GM18508 (cell line): ENCODE measurements at regions not wholly inside any gene's neighbourhood (a gene's known extent, or its start where the extent isn't known, plus 50 kb on each side); places are given as distances from the start of the nearest gene placed in this dataset.
A peak's percentile ranks its signal among the peaks of the same experiment; 100 is the strongest.

ENCODE experiments used
- ATAC-seq: cut with Tn5 transposase; IDR thresholded peaks from one replicate; pipeline ENCODE4 v1.9.1; 2021; ENCODE audit warnings: moderate number of reproducible peaks; ENCODE audit not compliant: insufficient read depth, unreplicated experiment

DNA sequence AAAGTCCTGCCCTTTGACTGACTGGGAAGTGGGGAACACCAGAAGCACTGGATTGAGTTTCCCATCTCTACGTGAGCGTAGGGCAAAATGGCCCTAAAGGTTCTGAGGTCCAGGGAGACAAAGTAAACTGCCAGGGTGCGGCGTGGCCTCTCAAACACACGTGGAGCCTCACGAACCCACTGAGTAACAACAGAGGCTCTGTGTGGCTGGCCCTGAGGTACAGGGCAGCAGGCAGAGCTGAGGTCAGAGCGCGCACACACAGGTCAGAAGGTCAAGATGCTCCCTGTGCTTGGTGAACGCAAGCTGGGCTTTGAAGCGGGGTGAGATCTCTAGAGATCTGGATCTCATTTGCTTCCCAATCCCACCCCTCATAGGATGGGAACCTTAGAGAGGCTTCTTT lies 99.0 kb upstream of the ZMIZ1 start:
- ATAC-seq: no peak

DNA sequence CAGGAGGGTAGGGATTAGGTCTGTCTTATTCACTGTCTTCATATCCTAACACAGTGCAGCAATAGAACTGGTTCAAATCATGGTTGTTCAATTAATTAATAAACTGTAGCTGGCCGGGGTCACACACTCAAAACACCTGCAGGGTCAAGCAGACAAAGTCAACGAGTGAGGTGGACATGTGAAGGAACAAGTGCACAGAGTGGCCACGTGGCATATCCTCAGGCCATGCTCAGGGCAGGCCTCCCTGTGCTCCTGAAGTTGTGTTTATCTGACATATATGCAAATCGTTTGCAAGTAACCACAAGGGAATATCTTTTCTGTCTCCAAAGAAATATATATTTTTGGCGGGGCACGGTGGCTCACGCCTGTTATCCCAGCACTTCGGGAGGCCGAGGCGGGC lies 98.5 kb upstream of the ZMIZ1 start:
- ATAC-seq: no peak

DNA sequence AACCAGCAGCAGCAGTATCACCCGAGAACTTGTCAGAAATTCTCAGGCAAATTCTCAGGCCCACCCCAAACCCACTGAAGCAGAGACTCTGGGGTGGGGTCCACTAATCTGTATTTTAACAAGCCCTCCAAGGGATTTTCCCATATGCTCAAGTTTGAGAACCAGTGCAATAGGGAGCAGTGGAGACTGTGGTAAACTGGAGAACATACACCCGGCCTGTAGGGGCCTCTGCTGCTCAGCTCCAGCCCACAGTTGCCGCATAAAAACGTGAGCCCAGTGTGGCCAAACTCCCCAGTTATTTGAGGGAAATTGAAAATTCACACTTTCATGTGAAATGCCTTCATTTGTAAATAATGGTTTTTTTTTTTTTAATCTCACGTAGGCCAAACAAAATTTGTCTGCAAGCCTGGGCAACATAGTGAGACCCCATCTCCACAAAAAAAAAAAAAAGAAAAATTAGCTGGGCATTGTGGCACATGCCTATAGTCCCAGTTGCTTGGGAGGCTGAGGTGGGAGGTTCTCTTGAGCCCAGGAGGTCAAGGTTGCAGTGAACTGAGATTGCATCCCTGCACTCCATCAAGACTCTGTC lies 97.6 kb upstream of the ZMIZ1 start:
- ATAC-seq: no peak

DNA sequence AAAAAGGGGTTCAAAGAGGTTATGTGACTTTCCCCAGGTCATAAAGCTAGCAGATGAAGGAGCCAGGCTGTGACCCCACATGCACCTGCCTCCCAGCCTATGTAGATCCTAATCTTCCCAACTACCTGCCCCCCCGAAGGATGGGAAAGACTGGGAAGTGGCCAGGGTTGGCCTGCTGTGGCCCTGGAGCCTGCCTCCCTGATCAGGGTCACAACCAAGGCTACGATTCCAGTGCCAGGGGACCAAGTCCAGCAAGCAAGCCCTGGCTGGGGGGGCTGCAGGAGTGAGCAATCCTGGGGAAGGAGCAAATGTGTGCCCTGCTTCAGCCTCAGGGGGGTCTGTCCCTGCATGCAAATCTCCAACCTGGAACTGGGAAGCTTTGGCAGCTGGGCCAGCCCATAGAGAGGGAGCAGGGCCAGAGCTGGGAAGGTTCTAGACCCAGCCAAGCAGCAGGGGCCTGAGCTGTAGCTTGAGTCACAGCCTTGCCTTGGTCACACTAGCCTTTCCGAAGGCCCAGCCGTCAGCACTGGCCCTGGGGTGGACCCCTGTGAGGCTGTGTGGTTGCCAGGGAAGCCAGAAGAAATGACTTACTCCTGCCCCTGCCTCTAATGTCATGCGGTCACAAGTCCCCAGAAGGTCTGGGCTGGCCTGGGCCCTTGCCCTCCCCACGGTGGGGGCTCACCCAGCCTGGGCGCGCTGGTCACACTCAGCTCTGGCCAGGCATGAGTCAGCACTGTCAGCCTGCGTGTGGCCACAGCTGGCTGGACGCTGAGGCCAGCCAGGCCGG lies 96.4 kb upstream of the ZMIZ1 start:
- no peak for ATAC-seq

DNA sequence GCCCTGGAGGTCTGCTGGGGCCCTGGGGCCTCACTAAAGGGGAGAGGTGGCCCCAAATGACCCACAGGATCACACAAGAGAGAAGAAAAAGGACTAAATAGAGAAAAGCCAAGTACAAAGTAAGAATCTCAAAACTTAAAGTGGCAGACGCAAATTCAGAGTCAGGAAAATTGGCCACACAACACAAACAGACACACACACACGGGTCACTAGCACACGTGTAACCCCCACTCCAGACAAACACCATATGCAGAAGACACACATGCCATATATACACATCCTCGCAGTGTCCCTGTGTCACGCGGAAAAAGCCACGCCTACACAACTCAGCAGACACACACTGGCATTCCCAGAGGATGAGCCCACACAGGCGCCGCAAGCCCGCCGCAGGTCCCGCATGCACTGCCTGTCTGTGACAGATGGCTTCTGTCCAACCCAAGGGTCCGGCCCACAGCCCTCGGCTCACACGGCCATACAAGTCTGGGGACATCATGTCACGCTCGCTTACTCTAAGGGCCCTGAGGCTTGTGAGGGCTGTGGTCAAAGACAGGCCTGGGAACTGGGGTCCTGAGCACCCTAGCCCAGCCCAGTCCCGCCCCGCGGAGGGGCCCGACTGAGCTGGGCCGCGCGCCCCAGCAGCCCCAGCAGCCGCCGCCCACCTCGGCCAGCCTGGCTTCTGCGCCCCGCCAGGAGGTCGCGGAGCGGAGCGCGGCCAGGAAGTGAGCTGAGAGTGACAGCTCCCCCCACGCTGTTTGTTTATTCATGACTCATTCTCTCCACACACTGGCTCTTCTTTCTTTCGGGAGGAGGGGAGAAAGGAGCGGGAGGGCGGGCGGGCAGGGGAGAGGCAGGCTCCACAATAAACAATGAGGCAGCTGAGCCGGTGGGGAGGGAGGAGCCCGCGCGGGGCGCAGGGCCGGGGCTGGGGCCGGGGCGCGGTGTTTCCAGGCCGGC lies 95.5 kb upstream of the ZMIZ1 start:
- ATAC-seq: peak; percentile 59

DNA sequence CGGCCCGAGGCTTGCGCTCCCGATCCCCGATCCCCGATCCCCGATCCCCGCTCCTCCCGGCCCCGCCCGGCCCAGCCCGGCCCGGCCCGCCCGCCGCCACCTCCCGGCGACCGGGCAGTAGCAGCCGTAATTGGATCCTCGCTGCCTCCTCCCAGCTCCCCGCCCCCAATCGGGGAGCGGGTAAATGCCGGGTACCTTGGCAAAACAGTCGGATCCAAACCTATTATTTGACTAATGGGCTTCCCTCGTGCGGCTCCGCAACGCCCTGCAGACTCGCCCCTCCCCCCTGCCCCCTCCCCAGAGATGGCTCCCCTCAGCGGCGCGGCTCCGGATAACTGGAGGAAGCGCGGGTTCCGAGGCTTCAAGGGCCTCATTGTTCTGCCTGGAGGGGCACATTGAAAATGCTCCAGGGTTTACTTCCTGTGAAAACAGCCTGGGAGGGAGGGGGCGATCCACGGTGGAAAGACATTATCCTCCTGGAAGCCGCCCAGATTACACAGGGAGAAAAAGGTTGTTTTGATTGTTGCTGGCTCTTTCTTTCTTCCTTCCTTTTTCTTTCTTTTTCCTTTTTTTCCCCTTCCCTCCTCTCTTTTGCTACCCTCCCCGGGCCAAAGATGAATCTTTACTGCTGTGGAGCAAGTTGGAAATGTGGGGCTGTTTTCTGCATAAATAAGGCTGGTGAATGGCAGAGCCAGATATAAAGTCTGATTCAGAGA lies 94.7 kb upstream of the ZMIZ1 start:
- peak; percentile 14 for ATAC-seq

DNA sequence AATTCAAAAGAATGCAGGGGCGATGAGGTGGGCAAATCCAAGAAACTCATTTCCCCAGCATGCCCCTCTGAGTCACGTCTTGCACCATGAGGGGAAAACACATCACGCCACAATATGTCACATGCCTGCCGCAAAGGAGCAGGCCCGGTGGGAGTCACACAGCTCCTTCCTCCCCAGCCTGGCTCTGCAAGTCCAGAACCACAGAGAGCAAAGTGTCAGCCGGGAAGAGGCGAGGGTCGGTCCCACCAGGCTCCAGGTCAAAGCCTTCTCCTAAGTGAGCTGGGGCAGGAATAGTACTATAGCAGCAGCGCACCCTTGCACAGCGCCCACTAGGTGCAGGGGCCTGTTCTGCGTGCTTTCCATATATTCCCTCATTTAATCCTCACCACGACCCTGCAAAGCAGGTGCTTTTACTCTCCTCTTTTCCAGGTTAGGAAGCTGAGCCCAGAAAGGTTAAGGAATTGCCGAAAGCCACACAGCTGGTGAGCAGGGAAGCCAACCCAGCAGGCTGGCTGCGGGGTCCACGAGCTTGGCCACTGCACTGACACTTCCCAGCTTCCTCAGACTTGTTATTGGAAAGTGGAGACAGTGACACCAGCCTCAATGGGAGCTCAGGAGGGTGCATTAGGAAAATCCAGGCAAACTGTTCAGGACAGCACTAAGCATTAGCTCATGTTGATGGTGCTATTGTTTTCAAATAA lies 94.0 kb upstream of the ZMIZ1 start:
- no peak for ATAC-seq

DNA sequence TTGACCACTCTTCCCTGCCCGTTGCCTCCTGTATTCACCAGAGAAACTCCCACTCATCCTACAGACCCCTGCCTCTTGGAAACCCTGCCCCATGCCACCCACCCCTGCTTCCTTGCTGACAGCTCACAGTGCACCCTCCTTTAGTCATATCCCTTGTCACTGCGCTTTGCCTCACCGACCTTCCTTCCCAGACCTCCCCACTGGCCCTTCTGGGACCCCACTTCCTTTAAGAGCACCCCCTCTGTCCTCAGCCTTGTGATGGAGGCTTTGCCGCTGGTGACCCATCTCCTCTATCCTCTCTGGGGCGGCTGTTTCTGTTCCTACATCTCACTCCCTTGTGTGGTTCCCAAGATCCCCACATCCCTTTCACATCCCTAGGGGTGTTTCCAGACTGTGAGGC lies 92.8 kb upstream of the ZMIZ1 start:
- no peak for ATAC-seq

DNA sequence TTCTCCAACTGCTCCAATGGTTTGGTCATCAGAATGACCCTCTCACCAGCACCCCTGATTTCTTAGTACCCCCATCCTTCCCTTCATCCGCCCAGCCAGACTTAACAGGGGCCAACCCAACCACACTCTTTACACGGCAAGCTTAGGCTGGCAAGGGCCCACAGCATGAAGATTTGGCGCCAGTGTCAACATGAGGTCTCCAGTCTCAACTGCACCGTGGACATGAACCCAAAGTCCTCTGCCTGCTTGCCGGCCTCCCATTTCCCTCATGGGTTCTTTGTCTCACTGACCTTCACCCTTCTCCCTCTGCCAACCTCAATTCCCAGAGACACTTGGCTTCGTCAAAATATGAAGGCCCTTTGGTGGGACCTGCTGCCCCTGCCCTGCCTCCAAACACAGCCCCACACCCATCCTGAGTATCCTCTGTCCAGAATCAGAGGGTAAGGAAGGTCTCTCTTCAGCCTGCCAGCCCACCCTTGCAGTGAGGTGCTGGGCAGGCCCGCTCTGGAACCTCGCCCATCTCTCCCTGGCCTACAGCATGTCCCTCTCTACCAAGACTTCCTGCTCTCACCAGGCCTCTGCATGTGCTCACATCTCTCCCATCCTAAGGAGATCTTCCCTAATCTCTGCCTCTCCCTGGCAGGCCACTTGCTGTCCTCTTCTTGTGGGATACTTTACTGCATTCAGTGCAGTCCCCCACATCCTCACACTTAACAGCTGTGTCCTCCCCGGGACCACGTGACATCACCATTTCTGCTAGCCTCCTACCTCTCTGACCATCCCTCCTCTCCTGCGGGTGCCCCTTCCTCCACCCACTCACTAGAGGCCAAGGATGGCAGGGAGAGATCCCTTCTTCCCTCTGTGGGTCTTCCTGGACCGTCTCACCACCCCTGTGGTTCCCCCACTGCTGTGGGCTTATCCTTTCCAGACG lies 91.7 kb upstream of the ZMIZ1 start:
- ATAC-seq: no peak

DNA sequence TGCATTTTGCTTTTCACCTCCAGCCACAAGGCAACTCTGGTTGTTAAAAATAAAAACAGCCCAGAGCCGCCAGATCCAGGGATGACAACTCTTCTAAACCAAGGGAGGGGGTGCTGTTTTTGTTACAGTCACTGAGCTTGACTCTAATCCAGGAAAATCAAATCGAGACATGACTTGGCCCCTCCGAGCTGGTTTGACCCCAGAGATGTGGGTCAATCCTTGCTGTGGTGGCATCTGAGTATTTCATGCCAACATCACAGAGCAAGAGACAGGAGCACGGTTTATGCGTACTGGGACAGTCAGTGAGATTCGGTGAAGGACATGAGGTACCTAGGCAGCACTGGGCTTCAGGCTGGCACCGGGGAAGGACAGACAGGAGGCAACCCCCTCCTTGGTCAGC lies 88.8 kb upstream of the ZMIZ1 start:
- no peak for ATAC-seq

DNA sequence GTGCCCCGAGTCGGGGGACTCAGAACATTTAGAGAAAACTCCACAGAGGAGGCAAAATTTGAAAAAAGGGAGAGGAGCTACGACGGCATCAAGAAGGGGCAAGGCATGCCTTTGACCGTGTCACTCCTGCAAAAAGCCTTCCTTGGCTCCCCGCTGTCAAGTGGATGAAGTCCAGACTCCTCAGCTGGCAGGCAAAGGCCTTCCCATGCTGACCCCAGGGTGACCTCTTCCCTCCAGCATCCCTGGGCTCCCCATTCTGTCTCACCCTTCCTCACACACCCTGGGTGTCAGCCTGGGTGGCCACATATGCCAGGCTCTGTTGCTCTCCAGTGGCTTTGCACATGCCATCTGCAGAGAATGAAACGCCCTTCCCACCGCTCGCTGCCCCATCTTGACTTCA lies 88.4 kb upstream of the ZMIZ1 start:
- ATAC-seq: no peak

DNA sequence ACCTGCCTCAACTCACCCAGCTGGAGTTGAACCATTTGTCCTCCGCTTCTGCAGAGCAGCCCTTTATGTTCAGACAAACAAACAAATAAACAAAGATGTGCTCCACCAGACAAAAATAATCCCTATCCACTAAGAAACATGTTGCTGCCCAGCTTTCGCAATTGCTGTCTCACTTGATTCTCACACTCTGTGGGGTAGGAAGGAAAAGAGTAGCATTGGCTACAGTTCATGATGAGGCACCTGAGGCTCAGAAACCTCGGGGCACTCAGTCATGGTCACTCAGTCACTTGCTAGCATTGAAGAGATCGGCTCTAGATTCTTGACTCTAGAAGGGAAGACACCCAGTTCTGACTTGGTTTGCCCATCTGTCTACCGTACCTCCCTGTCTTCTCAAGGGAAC lies 88.0 kb upstream of the ZMIZ1 start:
- no peak for ATAC-seq

DNA sequence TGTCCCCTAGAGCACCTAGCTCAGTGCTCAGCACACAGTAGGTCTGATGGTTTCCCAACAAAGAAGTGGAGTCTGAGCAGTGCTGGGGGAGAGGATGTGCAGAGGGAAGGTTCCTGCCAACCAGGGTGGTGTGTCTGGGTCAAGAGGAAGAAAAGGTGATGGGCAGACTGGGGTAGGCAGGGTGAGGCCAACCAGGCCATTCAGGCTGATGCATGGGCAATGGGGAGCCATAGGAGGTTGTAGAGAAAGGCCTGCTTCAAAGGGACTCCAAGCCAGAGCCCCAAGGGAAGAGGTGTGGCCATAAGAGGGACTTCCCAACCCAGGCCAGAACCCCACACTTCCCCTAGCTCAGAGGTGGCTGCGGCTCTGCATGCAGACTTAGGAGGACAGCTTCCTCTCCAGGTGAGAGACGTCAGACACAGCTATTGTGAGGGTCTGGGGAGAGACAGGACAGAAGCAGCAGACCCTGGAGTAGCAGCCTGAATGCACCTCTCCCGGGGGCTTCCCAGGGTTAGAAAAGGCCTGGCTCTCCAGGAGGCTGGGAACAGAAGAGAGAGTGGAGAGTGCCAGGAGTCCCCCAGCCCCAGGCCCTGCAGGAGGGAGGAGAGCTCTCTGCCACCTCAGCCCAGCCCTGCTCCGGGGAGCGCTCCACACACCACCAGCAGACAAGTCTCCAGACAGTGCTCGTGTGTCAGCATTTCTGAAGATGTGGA lies 87.4 kb upstream of the ZMIZ1 start:
- ATAC-seq: peak; percentile 65

DNA sequence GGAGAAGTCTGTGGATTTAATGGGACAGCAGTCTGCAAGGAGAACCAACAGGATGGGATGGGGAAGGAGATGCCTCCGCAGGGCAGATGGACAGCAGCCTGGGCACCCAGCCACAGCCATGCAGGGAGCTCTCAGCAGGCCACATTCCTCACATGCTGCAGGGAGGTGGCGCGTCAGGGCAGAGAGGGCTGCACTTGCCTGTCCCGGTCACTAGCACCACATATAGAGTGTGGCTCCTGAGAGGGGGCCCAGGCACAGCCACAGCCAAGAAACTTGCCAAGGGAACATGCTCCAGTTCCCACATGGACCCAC lies 86.8 kb upstream of the ZMIZ1 start:
- ATAC-seq: no peak

DNA sequence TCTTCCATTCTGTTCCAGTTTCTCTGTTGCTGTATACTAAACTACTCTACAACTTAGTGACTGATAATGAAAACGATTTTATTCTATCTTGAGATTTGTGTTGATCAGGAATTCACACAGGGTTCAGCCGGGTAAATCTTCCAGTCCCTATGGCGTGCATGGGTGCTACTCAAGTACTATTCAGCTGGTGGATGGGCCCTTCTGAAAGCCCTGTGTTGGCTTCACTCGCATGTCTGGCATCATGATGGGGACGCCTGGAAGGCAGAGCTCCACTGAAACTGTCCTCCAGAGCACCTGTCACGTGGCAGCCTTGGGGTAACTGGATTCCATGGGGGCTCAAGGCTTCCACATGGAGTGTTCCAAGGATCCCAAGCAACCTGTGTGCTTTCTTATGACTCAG lies 86.0 kb upstream of the ZMIZ1 start:
- no peak for ATAC-seq

DNA sequence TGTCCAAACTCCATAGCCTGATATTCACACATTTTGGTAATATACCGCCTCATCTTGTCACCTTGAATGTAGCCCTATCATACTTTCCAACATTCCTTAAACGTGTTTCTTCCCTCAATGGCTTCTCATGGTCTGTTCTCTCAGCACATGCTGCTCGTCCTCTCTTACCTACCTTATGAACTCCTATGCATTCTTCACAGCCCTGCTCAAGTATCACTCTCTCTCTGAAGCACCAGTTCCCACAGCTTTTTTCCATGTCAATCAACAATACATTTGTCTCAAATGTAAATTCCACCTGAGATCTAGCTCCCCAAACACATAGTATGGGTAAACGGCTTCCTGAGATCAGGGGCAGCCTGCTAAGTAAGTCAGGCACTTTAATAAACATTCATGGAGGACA lies 85.2 kb upstream of the ZMIZ1 start:
- ATAC-seq: no peak

DNA sequence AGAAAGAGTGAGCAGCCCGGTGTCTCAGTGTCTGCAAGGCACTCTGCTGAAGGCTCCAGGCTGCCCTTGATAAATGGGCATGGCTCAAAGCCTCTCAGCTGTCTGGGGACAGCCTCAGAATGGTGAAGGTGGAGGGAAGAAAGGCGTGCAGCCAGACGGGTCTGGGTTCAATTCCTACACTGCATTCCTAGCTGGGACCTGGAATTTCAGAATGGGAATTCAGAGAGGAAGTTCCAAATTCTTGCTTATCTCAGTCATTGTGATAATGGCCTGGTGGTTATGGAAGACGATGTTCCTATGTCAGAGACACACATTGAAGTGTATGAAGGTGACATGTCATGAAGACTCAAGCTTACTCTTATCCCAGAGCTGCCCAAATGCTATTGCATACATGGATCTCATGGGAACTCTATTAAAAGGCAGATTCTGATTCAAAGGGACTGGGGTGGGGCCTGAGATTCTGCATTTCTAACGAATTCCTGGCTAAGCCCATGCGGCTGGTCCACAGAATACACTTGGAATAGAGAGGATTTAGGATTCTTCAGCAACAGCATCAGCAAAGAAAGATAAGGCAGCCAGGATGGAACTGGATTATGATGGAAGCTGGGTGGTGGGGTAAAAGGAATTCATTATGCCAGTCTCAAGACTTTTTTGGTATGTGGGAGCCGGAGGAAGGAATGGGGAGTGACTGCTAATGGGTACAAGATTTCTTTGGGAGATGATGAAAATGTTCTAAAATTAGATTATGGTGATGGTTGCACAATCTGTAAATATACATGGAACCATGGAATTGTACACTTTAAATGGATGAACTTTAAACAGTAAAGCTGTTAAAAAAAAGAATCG lies 82.6 kb upstream of the ZMIZ1 start:
- no peak for ATAC-seq

DNA sequence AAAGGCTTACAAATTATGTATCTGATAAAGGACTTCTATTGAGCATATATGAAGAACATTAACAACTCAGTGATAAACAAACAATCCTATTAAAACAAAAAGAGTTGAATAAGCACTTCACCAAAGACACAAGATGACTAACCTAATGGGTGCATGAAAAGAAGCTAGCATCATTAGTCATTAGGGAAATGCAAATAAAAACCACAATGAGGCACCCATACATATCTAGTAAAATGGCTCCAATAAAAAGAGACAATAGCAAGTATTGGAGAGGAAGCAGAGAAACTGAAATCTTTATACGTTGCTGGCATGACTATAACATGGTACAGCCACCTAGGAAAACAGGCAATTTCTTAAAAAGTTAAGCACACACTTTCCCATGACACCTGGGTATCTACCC lies 77.6 kb upstream of the ZMIZ1 start:
- no peak for ATAC-seq
